GM21528 (cell line): ENCODE measurements at regions not wholly inside any gene's neighbourhood (a gene's known extent, or its start where the extent isn't known, plus 50 kb on each side); places are given as distances from the start of the nearest gene placed in this dataset.
"Not testable (repeated sequence)": the region's sequence is repeated elsewhere in the genome, so short reads cannot be mapped to it uniquely, and the experiment has no call there.

Experiments used
- ATAC-seq: cut with Tn5 transposase; IDR thresholded peaks from one replicate; pipeline ENCODE4 v1.9.1; 2021; ENCODE audit warnings: mild to moderate bottlenecking, moderate library complexity; ENCODE audit not compliant: unreplicated experiment, low FRiP score

DNA sequence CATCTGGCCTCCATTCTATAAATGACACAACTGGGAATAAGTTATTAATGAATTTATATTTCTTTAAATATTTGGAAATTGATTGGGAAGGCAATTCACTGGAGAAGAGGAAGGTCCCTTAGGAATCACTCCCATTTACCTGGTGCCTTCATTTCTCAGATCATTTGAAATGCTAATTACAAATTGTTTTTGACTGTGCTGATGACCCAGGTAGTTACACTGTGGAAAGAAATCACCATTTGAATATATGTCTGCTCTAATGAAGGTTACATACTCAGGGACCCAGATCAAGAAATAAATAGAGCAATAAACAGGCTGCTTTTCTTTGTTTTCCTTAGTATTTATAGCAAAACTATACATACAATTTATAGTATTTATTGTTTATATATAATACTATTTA is 1759.1 kb downstream of the ARAP2 start:
- no peak for ATAC-seq

- ATAC-seq: no peak
Observed at GRCh38 chr4:34486461-34487363, 1757.6 kb downstream of the ARAP2 start.

DNA sequence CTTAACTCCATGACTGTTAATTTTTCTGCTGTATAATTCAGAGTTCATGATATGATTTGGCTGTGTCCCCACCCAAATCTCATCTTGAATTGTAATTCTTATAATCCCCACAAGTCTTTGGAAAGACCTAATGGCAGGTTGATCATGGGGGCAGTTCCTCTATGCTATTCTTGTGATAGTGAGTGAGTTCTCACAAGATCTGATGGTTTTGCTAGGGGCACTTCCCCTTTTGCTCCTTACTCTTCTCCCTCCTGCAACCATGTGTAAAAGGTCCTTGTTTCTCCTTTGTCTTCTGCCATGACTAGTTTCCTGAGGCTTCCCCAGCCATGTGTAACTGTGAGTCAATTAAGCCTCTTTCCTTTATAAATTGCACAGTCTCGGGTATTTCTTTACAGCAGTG is 1751.9 kb downstream of the ARAP2 start:
- ATAC-seq: no peak

DNA sequence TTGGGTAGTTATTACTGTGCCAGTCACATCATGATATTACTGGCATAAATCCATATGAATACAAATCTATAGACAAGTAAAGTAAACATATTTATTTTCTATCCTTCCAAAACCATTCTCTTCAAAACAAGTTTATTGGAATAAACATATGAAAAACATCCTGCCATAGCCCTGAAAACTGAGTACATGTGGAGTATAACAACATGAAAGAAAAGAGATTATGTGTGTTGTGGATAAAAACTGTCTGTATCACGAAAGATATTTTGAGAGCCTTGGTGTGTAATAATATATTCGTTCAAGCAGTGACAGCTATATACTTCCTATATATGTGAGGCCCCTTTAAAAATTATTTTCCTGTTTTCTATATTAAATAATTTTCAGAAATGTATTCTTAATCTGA is 1742.2 kb downstream of the ARAP2 start:
- ATAC-seq: no peak

GRCh38 chr4:34504731-34505130 is 1739.6 kb downstream of the ARAP2 start:
- ATAC-seq: not testable (repeated sequence)

- ATAC-seq: not testable (repeated sequence)
Observed at GRCh38 chr4:34506511-34507092, 1737.7 kb downstream of the ARAP2 start.

DNA sequence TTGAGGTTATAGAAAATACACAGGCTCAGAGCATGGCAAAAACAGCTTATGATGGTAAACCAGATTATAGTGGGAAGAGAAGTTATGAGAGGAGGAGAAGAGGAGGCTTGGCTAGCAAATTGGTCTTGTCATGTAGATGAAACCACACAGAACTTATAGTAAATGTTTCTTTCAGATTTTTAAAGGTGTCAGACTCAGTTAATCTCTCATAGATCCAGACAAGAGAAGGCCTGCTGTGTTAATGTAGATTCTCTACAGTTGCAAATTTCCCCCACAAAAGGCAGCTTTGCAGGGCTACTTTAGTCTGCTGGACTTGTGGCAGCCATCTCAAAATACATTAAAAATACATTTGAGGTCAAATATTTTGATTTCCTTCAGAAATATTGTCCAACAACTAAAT is 1731.7 kb downstream of the ARAP2 start:
- no peak for ATAC-seq

DNA sequence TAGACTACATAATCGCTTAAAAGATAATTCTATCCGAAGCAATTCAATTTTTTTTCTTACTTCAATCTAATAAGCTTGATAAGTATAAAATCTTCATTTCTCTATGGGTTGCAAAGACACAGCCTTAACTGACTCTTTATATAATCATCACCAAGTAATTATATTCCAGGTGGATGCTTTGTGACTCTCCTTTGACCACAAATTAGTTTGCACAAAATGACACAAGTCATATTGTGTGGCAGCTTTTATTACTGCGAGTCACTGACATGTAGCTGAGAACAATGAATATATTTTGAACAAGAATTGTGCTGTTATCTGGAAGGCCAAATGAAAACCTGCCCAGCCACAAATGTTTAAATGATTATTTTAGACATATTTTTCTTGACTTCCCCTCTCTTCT is 1727.8 kb downstream of the ARAP2 start:
- ATAC-seq: no peak

GRCh38 chr4:34534916-34535315 is 1709.4 kb downstream of the ARAP2 start:
- no peak for ATAC-seq

- ATAC-seq: no peak
Observed at GRCh38 chr4:34566091-34566490, 1678.2 kb downstream of the ARAP2 start.

DNA sequence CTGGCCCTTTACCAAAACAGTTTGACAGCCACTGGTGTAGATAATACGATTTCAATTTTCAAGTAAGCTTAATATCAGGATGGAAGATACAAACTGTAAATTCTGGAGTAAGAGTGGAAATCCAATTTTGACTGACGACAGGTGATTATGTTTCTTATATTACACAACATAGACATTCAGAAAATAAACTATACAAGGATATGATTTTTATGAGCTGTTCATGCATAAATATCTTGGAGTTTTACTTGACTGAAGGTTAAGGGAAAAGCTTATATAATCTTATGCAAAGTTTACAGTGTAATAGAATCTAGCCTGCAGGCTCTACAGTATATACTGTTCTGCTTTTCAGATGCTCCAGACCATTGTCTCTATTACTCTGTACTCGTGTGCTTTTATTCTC is 1672.3 kb downstream of the ARAP2 start:
- ATAC-seq: no peak

DNA sequence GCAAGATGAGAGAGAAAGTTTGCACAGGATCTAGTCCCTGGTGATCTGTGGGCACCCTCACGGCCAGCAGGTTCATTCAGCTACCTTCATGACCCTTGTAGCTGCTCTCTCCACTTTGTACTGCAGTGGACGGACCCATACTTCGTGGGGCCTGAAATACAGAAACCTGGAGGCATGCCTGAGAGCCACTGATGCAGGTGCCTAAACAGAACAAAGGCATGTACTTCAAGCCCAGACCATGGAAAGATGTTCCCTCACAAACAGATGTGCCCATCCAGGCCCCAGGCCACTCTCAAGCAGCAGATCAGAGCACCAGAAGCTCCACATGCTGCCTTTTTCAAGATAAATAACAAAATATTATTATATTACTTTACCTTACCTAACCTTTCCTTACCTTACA is 1629.0 kb downstream of the ARAP2 start:
- no peak for ATAC-seq

DNA sequence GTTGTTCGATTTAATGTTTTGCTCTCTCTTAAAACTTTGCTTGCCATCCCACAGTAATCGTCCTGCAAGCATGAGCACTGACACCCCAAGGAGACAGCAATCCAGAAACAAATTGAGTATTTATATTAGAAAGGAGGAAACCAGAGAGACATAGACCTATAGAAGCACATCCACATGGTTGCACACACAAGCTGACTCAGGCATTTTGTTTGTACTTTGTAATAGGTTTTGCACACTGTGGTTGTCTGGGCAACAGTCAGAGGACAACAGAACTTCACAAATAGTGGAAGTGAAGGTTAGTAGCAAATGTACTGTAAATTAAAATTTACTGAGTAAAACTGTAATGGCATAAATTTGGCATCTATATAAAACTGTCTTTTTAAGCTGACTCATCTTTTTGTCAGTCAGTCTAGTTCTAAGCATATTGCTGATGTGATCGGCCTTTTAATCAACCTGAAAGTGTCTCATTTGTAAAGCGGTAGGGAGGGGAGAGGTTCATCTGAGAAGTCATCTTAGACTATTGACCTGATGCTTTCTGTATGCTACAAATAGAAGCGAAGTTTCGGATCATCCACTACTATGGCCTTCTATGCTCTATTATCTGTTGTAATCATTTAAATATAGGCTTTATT is 1624.7 kb downstream of the ARAP2 start:
- ATAC-seq: no peak

- no peak for ATAC-seq
Observed at GRCh38 chr4:34628471-34628870, 1615.8 kb downstream of the ARAP2 start.

DNA sequence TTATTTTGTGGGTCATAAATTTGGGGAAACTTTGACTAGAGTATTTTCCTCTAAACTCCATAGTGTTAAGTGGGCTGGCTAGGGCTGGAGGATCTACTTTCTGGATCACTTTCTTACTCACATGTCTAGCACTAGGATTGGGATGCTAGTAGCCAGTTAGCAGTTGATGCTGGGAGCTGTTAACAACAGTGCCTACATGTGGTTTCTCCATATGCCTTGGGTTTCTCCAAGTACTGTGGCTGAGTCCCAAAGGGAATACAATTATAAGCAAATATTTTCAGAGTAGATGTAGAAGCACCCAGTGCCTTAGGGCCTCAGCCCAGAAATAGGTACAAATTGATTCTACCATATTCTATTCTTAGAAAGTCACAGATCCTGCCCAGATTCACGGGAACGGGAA is 1614.9 kb downstream of the ARAP2 start:
- ATAC-seq: no peak

DNA sequence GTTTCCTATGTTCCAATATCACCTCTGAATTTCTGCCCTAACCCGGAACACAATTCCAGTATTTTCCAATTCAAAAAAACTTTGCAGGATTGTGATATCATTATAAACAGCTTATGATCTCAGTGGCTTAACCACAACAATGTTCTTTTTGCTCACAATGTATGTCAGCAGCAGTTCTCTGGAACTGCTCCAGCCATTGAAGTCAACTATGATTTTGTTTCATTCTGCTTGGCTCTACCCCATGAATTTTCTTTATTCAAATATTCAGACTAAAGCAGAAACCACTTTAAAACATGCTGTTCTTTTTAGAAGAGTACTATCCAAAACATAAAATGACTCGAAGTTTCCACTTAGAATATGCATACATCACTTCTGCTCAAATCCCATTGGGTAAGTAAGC is 1611.1 kb downstream of the ARAP2 start:
- ATAC-seq: no peak

DNA sequence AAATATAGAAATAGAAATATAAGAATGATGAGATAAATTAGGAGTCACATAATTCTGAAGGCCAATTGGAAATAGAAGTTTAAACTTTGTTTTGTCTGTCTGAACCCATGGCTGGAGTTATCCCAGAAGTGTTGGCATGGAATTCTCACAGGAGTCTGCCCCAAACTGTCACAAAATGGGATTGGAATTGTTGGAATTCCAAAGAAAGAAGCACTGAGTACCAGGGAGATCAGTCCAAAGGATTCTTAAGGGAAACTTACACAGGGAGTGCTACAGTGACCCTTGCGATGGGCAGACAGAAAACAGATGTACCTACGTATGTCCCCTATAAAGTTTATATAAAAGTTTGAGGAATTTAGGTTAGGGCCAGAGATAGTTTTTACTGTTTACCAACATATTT is 1607.7 kb downstream of the ARAP2 start:
- no peak for ATAC-seq

DNA sequence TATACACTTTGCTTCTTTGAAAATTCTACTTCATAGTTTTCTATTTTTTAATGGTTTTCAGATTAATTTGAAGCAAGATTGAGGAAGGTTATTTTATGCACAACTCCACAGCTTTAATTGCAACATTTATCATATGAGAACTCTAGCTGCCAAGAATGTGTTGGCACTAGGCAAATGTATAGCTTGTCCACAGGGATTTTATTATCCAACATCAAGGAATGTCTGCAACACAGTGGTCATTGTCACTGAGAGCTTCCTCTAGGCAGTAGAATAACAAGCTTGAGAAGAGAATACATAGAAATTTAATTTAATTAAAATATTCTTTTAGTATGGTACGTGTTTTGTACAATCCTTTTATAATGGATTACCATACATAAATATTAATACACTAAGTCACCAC is 1600.8 kb downstream of the ARAP2 start:
- no peak for ATAC-seq

- ATAC-seq: no peak
Observed at GRCh38 chr4:34644579-34645115, 1599.7 kb downstream of the ARAP2 start.

- no peak for ATAC-seq
Observed at GRCh38 chr4:34649716-34650115, 1594.6 kb downstream of the ARAP2 start.

- ATAC-seq: no peak
Observed at GRCh38 chr4:34664051-34664450, 1580.3 kb downstream of the ARAP2 start.
